ENCODE measurements at regions not wholly inside any gene's neighbourhood (a gene's known extent, or its start where the extent isn't known, plus 50 kb on each side); places are given as distances from the start of the nearest gene placed in this dataset.
A peak's percentile ranks its signal among the peaks of the same experiment; 100 is the strongest.

GRCh38 chr20:57891014-57891413 lies 181.2 kb upstream of the PMEPA1 start:
- no peaks in the 10 kb centered on the region for H3K4me1 ChIP-seq (ENCODE audit: insufficient read depth, low read length)
- H4K8ac ChIP-seq (replicated peaks; ENCODE audit: insufficient read length, low read depth, low read length) = no peak overlapping the region
- H3K4me2 ChIP-seq (ENCODE audit: insufficient read depth, insufficient read length, low read length) = no peak overlapping the region
- no peak overlapping the region for H4K5ac ChIP-seq (ENCODE audit: insufficient read length, low read depth, low read length)
- no peaks in the 10 kb centered on the region for H3K36me3 Mint-ChIP-seq (ENCODE audit: insufficient read depth in 1 of 3, low read depth in 3 of 3)
- WGBS (ENCODE audit: extremely low coverage, insufficient read length, low lambda C conversion rate) = no CpG with 5 or more reads among the region's 5 CpGs
- no peaks in the 10 kb centered on the region for H3K79me2 ChIP-seq (ENCODE audit: insufficient read depth, low read length)
- H3K27me3 Mint-ChIP-seq (ENCODE audit: low read depth) = peaks cover 12% of the 10 kb centered on the region; the same call in 1 of the 2 replicates
- H3K27ac ChIP-seq (ENCODE audit: insufficient read length, low read depth, low read length) = no peak overlapping the region
- peaks cover 0 to 5% of the 10 kb centered on the region in 2 experiments; a peak in 3 of 5 replicates for H3K9me3 Mint-ChIP-seq
- H2BK12ac ChIP-seq (ENCODE audit: insufficient read length, low read depth, low read length) = no peak overlapping the region
- H3K27me3 ChIP-seq (ENCODE audit: insufficient read depth, low read length) = 0 out of 2 replicates have a peak, but pooled peaks cover 2% of the 10 kb centered on the region
- no peak overlapping the region for H4K91ac ChIP-seq (ENCODE audit: insufficient read length, low read depth, low read length)
- no peak overlapping the region for H2BK20ac ChIP-seq (ENCODE audit: low read depth, low read length, poor library complexity, severe bottlenecking)
- no peak overlapping the region for H3K9ac ChIP-seq (ENCODE audit: extremely low read depth, insufficient read length, low read length)
- no peak overlapping the region for H3K27ac Mint-ChIP-seq
- H2BK15ac ChIP-seq (ENCODE audit: low read depth, low read length) = no peak overlapping the region
- no peak overlapping the region for H2BK120ac ChIP-seq (ENCODE audit: low read depth, low read length, poor library complexity, severe bottlenecking)
- H3K79me1 ChIP-seq (ENCODE audit: insufficient read depth, low read depth, low read length, poor library complexity, severe bottlenecking) = no peaks in the 10 kb centered on the region
- no peaks in the 10 kb centered on the region for H4K20me1 ChIP-seq (ENCODE audit: control insufficient read depth, insufficient read depth, insufficient read length)
- H2AFZ ChIP-seq (ENCODE audit: low read length) = no peak overlapping the region
- no peak overlapping the region for H3K56ac ChIP-seq (ENCODE audit: insufficient read length, low read depth, low read length)
- no peak overlapping the region for H3K23ac ChIP-seq (ENCODE audit: insufficient read length, low read depth, low read length)
- no peak overlapping the region for H3K4me3 Mint-ChIP-seq
- H3K23me2 ChIP-seq (ENCODE audit: insufficient read length, low read depth, low read length, poor library complexity, severe bottlenecking) = no peaks in the 10 kb centered on the region
- no peak overlapping the region for H3K18ac ChIP-seq (ENCODE audit: insufficient read length, low read depth, low read length)
- H3T11ph ChIP-seq (ENCODE audit: low read length) = no peak overlapping the region
- no peaks in the 10 kb centered on the region for H3K9me3 ChIP-seq (ENCODE audit: control insufficient read depth, low read depth, low read length)
- H3K4ac ChIP-seq (ENCODE audit: low read depth, low read length) = no peak overlapping the region
- H3K14ac ChIP-seq (ENCODE audit: insufficient read depth, low read length) = peak overlapping the region; percentile 26; the same call in 1 of the 2 replicates
- H2BK5ac ChIP-seq (ENCODE audit: insufficient read length, low read length) = no peak overlapping the region
- no peak for DNase-seq
- no peak overlapping the region for H2AK5ac ChIP-seq (ENCODE audit: insufficient read length, low read length)
- H3K4me1 Mint-ChIP-seq = peaks cover 14 to 23% of the 10 kb centered on the region in 2 experiments
- TF ChIP-seq CTCF (conservative IDR thresholded peaks at IDR 0.05) = no peak
